KBM-7 (cell line): ENCODE measurements at regions not wholly inside any gene's neighbourhood (a gene's known extent, or its start where the extent isn't known, plus 50 kb on each side); places are given as distances from the start of the nearest gene placed in this dataset.
"Not testable (repeated sequence)": the region's sequence is repeated elsewhere in the genome, so short reads cannot be mapped to it uniquely, and the experiment has no call there.

Experiments used
- DNase-seq: peaks from one replicate; pipeline ENCODE4 v3.0.0-alpha.2; 2015
- in situ Hi-C: fragments of 300-500 bp; cut with MboI; formaldehyde crosslinking; loops from 2 replicates; pipeline ENCODE4 v1.14.3; 2020; ENCODE audit warnings: low sequenced_read_pairs, low pct_unique_long_range_greater_than_20kb, mixed read lengths

DNA sequence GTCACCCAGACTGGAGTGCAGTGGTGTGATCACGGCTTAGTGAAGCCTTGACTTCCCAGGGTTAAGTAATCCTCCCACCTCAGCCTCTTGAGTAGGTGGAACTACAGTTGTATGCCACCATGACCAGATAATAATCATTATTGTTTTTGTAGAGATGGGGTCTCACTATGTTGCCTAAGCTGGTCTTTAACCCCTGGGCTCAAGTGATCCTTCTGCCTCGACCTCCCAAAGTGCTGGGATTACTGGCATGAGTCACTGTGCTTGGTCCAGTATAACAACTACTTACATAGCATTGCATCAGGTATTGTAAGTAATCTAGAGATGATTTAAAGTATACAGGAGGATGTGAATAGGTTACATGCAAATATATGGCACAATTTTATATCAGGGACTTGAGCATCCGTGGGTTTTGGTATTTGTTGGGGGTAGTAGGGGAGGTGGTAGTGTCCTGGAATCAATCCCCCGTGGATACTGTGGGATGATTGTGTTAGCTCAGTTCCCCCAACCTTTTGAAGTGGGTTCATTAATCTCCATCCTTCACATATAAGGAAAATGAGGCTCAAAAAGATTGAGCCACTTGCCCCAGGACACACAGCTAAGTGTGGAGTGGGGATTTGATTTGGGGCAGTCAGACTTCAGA, 61.4 kb upstream of the CNIH3 start:
- in situ Hi-C loops, result no loop called here
- no peak for DNase-seq

DNA sequence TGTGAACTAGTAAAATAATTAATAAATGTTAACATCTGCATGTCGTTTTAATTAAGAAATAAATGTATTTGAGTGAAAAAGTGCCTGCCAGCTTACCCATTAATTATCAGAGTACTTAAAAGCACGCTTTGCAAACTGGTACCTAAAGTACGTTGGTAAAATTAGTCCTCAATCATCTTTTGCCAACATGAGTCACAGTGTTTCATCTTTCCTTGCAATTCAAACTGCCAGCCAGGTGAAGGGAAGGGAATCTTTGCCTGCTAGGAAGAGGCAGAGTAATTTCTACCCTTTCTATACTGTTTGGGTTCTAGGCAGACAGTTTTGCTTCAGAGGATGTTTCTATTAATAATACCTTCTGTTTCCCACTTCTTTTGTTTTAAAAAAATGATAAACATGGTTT, 57.2 kb upstream of the CNIH3 start:
- DNase-seq, result no peak
- in situ Hi-C loops, result no loop called here

DNA sequence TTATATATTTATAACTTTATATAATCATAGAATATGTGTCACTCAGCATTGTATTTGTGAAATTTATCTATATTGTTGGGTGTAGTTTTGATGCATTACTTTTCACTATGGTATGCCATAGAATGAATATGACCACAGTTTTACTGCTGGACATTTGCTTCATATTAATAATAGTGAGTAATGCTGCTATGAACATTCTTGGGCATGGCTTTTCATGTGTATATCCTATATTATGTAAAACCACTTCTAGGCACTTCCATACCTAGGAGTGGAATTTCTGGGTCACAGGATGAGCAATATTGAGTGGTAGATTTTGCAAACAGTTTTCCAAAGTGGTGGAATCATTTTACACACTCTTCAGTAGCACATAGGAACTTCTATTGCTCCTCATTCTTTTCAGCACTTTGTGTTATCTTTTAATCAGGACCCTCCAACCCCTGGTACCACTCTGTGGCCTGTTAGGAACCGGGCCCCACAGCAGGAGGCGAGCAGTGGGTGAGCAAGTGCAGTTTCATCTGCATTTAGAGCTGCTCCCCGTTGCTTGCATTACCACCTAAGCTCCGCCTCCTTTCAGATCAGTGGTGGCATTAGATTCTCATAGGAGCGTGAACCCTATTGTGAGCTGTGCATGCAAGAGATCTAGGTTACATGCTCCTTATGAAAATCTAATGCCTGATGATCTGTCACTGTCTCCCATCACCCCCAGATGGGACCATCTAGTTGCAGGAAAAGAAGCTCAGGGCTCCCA, 56.0 kb upstream of the CNIH3 start:
- in situ Hi-C loops, result no loop called here
- DNase-seq, result no peak

DNA sequence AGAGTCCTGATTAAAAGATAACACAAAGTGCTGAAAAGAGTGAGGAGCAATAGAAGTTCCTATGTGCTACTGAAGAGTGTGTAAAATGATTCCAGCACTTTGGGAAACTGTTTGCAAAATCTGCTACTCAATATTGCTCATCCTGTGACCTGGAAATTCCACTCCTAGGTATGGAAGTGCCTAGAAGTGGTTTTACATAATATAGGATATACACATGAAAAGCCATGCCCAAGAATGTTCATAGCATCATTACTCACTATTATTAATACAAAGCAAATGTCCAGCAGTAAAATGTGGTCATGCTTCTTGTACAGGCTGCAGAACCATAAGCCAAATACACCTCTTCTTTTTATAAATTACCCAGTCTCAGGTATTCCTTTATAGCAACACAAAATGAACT, 53.2 kb upstream of the CNIH3 start:
- DNase-seq, in situ Hi-C loops: not testable (repeated sequence)

DNA sequence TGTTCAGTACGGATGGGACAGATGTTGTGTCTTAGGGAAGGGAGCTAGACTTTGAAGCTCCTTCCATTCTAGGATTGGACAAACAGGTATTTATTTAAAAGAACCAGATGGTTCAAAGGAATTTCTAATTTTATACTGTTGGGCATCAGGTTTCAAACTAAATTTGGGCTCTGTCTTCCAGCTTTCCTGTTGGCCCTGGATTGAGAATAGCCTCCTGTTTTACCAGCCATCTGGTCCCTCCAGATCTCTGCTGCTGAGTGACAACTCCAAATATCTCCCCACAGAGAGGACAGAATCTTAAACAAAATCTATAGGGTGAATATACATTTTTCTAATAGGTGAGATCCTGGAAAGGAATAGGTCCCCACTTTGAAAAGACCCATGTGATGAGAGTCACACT, 52.5 kb upstream of the CNIH3 start:
- DNase-seq, result no peak
- in situ Hi-C loops, result no loop called here

DNA sequence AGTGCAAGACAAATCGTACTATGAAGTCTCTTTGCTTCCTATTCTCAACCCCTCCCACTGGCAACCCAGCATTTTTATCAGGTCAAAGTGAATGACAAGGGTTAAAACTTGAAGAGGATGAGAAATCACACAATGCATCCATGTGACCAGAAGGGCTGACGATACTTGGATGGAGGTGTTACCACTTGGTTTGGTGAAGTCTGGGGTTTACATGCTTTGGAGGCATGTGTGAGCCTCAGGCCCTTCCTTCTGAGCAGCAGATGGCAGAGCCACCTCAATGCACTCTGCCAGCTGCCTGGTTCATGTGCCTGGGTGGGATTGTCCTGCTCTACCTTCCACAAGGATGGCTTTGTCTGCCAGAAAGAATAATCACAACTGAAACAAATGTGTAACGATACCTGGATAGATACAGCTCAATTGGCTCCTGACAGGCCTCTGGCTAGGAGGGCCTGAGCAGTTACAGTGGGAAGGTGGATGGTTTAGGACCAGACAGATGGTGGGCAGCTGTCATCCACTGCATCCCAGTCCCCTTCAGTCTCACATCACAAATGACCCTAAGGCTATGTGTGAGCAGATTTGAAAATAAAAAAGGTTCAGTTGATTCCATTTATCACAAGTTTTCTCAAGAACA, 51.5 kb upstream of the CNIH3 start:
- in situ Hi-C loops, result no loop called here
- DNase-seq, result no peak

DNA sequence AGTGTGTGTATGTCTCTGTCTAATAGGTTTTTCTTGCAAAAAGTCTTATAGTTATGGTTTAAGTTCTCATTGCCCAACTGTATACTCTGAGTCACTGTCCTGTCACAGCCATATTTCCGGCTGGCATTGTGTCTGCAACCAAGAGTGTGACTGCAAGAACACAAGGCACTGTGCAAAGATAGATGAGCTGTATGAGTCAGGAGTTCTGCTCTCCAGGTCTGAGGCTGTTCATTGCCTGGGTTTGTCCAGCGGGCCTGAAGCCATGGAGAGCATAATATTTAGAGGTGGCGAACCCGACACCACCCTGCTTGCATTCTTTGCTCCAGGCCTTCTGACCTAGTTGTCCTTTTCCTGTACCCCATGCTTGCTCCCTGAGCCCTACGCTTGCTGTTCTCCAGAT, 50.9 kb upstream of the CNIH3 start:
- in situ Hi-C loops, result no loop called here
- no peak for DNase-seq

DNA sequence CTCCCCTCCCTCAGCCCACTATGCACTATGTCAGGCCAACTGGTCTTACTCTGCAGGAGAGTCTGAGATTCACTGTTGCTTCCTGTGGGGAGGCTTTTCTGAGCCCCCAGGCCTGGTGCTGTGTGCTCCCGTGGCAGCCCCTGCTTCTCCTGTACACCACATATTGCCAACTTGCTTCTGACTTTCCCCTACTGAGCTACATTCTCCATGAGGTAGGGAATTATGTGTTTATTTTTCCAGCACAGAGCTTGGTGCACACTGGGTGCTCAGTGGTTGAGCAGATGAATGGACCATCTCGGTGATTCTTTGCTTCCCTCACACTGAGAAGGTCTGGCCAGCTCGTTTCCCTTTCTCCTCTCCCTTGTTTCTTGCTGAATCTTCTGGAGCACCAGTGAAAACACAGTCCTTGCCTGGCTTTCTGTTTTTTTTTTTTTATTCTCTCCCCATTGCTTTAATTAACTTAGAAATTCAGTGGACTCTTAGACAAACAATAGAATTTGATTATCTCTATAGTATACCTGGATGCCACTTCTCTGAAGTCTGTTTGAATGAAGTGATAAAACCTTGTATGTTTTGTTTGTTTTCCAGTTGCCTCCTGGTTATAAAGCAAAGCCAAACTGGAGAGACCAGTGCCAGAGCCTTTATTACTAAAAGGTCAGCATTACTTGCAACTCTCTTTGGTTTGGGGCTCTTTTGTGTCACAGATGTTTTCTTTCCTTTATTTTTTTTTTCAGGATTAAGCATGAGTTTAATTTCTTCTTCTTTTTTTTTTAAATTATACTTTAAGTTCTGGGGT, 50.3 kb upstream of the CNIH3 start:
- DNase-seq, result no peak
- in situ Hi-C loops, result no loop called here
